ENCODE measurements at regions not wholly inside any gene's neighbourhood (a gene's known extent, or its start where the extent isn't known, plus 50 kb on each side); places are given as distances from the start of the nearest gene placed in this dataset.

DNA sequence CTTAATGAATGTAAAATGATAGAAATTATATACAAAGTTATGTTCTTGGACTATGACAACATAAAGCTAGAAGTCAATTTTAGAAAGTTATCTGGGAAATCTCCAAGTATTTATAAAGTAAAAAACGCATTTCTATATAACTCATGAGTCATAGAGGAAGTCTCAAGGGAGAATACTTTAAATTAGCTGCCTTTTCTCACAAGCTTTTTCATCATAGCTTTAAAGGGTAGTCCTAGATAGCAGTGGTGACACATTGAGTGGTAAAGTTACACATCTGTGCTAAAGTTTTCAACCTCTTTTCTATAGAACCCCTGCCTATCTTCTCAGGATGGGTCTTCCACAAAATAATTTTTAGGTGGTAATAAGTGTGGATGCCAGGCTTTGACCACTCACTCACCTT is 598.3 kb upstream of the FAM174A start:
- no peaks in the 10 kb centered on the region for H3K9me3 ChIP-seq (ENCODE audit: insufficient read depth, low read length)
- no peak for TF ChIP-seq YY1 (IDR thresholded peaks at IDR 0.05; ENCODE audit: insufficient read depth, insufficient read length)
- TF ChIP-seq SUZ12 (IDR thresholded peaks at IDR 0.05; ENCODE audit: extremely low read depth, insufficient read depth, insufficient read length): no peak
- no peak for TF ChIP-seq ZNF274 (IDR thresholded peaks at IDR 0.05; ENCODE audit: low read depth, low read length)
- H3K27me3 ChIP-seq (ENCODE audit: insufficient read depth, insufficient read length): no peaks in the 10 kb centered on the region
- H3K9ac ChIP-seq (ENCODE audit: insufficient read length, low read depth): no peak overlapping the region
- DNase-seq (ENCODE audit: low read depth, low spot score): no peak
- H3K36me3 ChIP-seq (ENCODE audit: insufficient read depth, insufficient read length, low read length): no peaks in the 10 kb centered on the region
- no peak overlapping the region for H3K4me3 ChIP-seq (ENCODE audit: insufficient read length, low read depth)
- no peaks in the 10 kb centered on the region for H3K4me1 ChIP-seq (ENCODE audit: insufficient read depth, insufficient read length)

DNA sequence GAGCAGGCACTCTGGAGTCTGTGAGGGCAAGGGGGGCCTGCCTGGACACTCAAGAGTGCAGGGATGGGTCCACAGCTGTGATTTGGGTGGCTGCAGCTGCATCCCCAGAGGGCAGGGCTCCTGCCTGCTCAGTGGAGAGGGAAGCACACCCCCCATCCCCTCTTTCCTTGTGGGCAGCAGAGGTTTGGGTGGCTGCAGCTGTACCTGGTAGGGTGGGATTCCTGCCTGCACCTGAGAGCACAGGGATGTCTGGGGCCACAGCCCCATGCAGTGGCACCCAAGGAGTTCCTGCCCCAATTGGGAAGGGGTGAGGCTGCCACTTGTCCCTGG is 605.4 kb upstream of the FAM174A start:
- peaks cover 5% of the 10 kb centered on the region; the same call in 1 of the 2 replicates for H3K9me3 ChIP-seq (ENCODE audit: insufficient read depth, low read length)
- no peaks in the 10 kb centered on the region for H3K36me3 ChIP-seq (ENCODE audit: insufficient read depth, insufficient read length, low read length)
- no peak overlapping the region for H3K9ac ChIP-seq (ENCODE audit: insufficient read length, low read depth)
- H3K27me3 ChIP-seq (ENCODE audit: insufficient read depth, insufficient read length): no peaks in the 10 kb centered on the region
- no peaks in the 10 kb centered on the region for H3K4me1 ChIP-seq (ENCODE audit: insufficient read depth, insufficient read length)
- no peak for DNase-seq (ENCODE audit: low read depth, low spot score)
- no peak overlapping the region for H3K4me3 ChIP-seq (ENCODE audit: insufficient read length, low read depth)
- no peak for TF ChIP-seq ZNF274 (IDR thresholded peaks at IDR 0.05; ENCODE audit: low read depth, low read length)
- TF ChIP-seq SUZ12 (IDR thresholded peaks at IDR 0.05; ENCODE audit: extremely low read depth, insufficient read depth, insufficient read length): no peak
- TF ChIP-seq YY1 (IDR thresholded peaks at IDR 0.05; ENCODE audit: insufficient read depth, insufficient read length): no peak

DNA sequence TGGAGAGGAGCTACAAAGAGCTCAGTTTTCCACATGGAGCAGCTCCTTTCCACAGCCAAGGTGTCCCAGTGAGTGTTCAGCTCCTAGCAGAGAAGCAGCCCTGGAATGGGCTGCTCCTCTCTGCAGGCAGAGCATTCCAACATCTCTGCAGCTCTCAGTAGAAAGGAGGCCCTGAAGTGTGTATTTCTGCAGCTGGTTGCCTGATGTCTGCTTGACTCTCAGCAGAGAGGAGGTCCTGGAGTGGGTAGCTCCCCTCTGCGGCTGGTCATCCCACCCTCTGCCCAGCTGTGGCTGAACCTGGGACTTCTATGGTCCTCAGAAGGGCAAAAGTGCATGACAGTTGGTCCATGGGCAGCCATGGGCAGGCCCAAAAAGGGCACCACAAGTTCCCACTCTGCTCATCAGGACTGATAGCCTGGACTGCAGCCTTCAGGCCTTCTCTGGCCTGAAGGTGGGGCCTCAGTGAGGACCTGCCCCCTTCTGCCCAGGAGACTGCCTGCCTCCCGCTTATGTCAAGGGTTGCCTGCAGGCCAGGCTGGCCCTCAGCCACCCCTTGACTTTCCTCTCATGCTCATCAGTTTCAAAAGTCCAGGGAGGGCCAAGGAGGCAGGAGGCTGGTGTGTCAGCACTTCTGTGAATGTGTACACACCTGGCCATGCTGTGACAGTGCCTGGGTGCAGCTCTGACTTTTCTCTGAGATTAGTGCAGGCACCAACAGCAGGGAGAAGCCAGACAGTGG is 605.9 kb upstream of the FAM174A start:
- no peak overlapping the region for H3K4me3 ChIP-seq (ENCODE audit: insufficient read length, low read depth)
- TF ChIP-seq YY1 (IDR thresholded peaks at IDR 0.05; ENCODE audit: insufficient read depth, insufficient read length) (no peak), SUZ12 (IDR thresholded peaks at IDR 0.05; ENCODE audit: extremely low read depth, insufficient read depth, insufficient read length) (no peak), ZNF274 (IDR thresholded peaks at IDR 0.05; ENCODE audit: low read depth, low read length) (no peak)
- no peaks in the 10 kb centered on the region for H3K4me1 ChIP-seq (ENCODE audit: insufficient read depth, insufficient read length)
- no peaks in the 10 kb centered on the region for H3K36me3 ChIP-seq (ENCODE audit: insufficient read depth, insufficient read length, low read length)
- no peak overlapping the region for H3K9ac ChIP-seq (ENCODE audit: insufficient read length, low read depth)
- no peak for DNase-seq (ENCODE audit: low read depth, low spot score)
- no peaks in the 10 kb centered on the region for H3K27me3 ChIP-seq (ENCODE audit: insufficient read depth, insufficient read length)
- peaks cover 5% of the 10 kb centered on the region; the same call in 1 of the 2 replicates for H3K9me3 ChIP-seq (ENCODE audit: insufficient read depth, low read length)

DNA sequence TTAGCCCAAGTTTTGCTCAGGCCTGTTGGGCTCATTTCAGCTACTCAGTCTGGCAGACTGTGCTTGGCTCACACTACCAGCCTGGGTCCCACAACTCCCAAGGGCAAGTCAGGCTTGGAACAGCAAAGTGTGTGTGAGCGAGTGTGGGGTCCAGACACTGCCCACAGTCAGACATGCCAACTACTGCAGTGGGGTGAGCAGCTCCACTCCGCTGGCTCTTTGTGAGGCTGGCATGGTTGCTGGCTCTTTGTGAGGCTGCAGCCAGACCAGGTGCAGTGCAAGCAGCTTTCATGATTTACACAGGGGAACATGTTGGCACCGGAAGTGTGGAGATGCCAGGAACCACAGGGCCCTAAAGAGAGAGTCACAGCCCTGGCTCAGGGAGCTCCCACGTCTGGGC is 606.7 kb upstream of the FAM174A start:
- no peaks in the 10 kb centered on the region for H3K36me3 ChIP-seq (ENCODE audit: insufficient read depth, insufficient read length, low read length)
- no peak overlapping the region for H3K9ac ChIP-seq (ENCODE audit: insufficient read length, low read depth)
- H3K27me3 ChIP-seq (ENCODE audit: insufficient read depth, insufficient read length): no peaks in the 10 kb centered on the region
- H3K4me1 ChIP-seq (ENCODE audit: insufficient read depth, insufficient read length): no peaks in the 10 kb centered on the region
- peaks cover 5% of the 10 kb centered on the region; the same call in 1 of the 2 replicates for H3K9me3 ChIP-seq (ENCODE audit: insufficient read depth, low read length)
- TF ChIP-seq SUZ12 (IDR thresholded peaks at IDR 0.05; ENCODE audit: extremely low read depth, insufficient read depth, insufficient read length): no peak
- TF ChIP-seq YY1 (IDR thresholded peaks at IDR 0.05; ENCODE audit: insufficient read depth, insufficient read length): no peak
- no peak for TF ChIP-seq ZNF274 (IDR thresholded peaks at IDR 0.05; ENCODE audit: low read depth, low read length)
- no peak for DNase-seq (ENCODE audit: low read depth, low spot score)
- no peak overlapping the region for H3K4me3 ChIP-seq (ENCODE audit: insufficient read length, low read depth)

DNA sequence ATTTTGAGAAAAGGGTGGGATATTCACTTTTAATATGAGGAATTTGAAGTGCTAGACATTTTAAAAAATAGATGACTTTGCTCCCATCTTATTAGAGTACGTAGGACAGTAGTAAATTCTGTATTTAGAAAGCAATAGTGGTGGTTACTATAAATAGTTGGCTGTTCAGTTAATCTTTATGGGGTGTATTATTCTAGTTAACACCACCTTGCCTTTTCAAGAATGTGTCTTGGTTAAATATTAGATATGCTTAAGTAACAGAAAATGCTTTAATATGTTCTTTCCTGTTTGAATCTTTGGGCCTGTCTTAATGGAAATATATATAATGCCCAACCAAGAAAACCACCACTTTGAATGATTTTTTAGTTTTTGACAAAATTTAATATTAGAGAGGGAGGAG is 608.7 kb upstream of the FAM174A start:
- Histone ChIP-seq H3K9ac (ENCODE audit: insufficient read length, low read depth) (no peak overlapping the region), H3K4me1 (ENCODE audit: insufficient read depth, insufficient read length) (no peaks in the 10 kb centered on the region), H3K36me3 (ENCODE audit: insufficient read depth, insufficient read length, low read length) (no peaks in the 10 kb centered on the region), H3K9me3 (ENCODE audit: insufficient read depth, low read length) (peaks cover 5% of the 10 kb centered on the region; the same call in 1 of the 2 replicates), H3K4me3 (ENCODE audit: insufficient read length, low read depth) (no peak overlapping the region), H3K27me3 (ENCODE audit: insufficient read depth, insufficient read length) (no peaks in the 10 kb centered on the region)
- DNase-seq (ENCODE audit: low read depth, low spot score): no peak
- TF ChIP-seq YY1 (IDR thresholded peaks at IDR 0.05; ENCODE audit: insufficient read depth, insufficient read length) (no peak), SUZ12 (IDR thresholded peaks at IDR 0.05; ENCODE audit: extremely low read depth, insufficient read depth, insufficient read length) (no peak), ZNF274 (IDR thresholded peaks at IDR 0.05; ENCODE audit: low read depth, low read length) (no peak)

DNA sequence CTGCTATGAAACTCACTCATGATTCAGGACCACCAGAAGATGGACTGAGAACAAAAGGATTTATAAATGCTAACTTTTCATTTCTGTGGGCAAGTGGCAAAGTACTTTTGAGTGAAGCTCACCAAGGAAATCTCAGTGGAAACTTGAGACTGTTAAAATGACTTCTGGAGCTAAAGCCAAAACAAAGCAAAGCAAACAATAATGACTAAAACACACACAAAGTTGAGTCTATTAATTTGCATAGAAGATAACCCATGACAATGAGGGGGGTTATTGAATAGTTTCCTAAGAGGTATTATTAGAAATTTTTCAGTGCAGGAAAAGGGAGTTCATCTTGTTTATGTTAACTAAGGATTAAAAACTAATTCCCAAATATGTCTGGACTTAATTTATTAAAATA is 612.8 kb upstream of the FAM174A start:
- no peaks in the 10 kb centered on the region for H3K9me3 ChIP-seq (ENCODE audit: insufficient read depth, low read length)
- H3K4me3 ChIP-seq (ENCODE audit: insufficient read length, low read depth): no peak overlapping the region
- H3K36me3 ChIP-seq (ENCODE audit: insufficient read depth, insufficient read length, low read length): no peaks in the 10 kb centered on the region
- TF ChIP-seq SUZ12 (IDR thresholded peaks at IDR 0.05; ENCODE audit: extremely low read depth, insufficient read depth, insufficient read length) (no peak), YY1 (IDR thresholded peaks at IDR 0.05; ENCODE audit: insufficient read depth, insufficient read length) (no peak), ZNF274 (IDR thresholded peaks at IDR 0.05; ENCODE audit: low read depth, low read length) (no peak)
- no peak overlapping the region for H3K9ac ChIP-seq (ENCODE audit: insufficient read length, low read depth)
- H3K27me3 ChIP-seq (ENCODE audit: insufficient read depth, insufficient read length): no peaks in the 10 kb centered on the region
- no peak for DNase-seq (ENCODE audit: low read depth, low spot score)
- no peaks in the 10 kb centered on the region for H3K4me1 ChIP-seq (ENCODE audit: insufficient read depth, insufficient read length)

DNA sequence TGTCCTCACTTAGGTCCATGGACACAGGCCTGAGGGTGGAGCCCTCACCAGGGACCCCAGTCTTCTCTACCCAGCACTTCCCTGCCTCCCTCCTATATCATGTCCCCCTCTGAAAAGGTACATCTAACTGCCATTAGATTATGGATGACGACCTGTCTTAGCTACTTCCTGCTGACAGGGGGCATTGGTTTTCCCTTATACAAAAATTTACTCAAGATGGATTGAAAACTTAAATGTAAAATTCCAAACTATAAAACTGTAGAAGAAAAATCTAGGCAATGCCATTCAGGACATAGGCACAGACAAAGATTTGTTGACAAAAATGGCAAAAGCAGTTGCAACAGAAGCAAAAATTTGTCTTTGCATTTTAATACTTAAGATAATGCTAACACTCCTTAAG is 623.2 kb upstream of the FAM174A start:
- no peaks in the 10 kb centered on the region for H3K9me3 ChIP-seq (ENCODE audit: insufficient read depth, low read length)
- H3K27me3 ChIP-seq (ENCODE audit: insufficient read depth, insufficient read length): no peaks in the 10 kb centered on the region
- H3K9ac ChIP-seq (ENCODE audit: insufficient read length, low read depth): no peak overlapping the region
- no peak for DNase-seq (ENCODE audit: low read depth, low spot score)
- TF ChIP-seq ZNF274 (IDR thresholded peaks at IDR 0.05; ENCODE audit: low read depth, low read length) (no peak), YY1 (IDR thresholded peaks at IDR 0.05; ENCODE audit: insufficient read depth, insufficient read length) (no peak), SUZ12 (IDR thresholded peaks at IDR 0.05; ENCODE audit: extremely low read depth, insufficient read depth, insufficient read length) (no peak)
- no peaks in the 10 kb centered on the region for H3K36me3 ChIP-seq (ENCODE audit: insufficient read depth, insufficient read length, low read length)
- no peak overlapping the region for H3K4me3 ChIP-seq (ENCODE audit: insufficient read length, low read depth)
- no peaks in the 10 kb centered on the region for H3K4me1 ChIP-seq (ENCODE audit: insufficient read depth, insufficient read length)
